ENCODE measurements at regions not wholly inside any gene's neighbourhood (a gene's known extent, or its start where the extent isn't known, plus 50 kb on each side); places are given as distances from the start of the nearest gene placed in this dataset.

DNA sequence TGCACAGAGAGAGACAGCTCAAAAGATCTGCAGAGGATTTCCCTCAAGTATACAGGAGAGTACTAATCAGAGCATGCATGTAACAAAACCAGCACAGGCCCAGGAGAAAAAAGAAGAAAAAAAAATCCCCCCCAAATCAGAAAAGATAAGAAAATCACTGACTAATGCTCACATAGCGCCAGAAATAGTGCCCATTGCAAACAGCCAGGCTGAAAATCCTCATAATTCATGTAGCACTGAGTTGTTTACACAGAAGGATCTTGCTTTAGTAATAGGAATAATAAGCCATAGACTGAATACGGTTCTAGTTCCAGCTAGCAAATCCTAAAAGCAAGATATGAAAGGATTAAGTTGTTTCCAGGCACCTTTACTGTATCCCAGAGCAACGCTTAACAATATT lies 51.8 kb upstream of the MAGEC2 start:
- Histone ChIP-seq H3K4me1 (no peaks in the 10 kb centered on the region), H3K27ac (no peak overlapping the region), H4K20me1 (no peaks in the 10 kb centered on the region), H3K4me2 (no peak overlapping the region), H3K9me3 (replicated peaks in 1 of 11) (peaks cover 4 to 21% (median 6%) of the 10 kb centered on the region in 11 experiments; a peak in 10 of 22 replicates), H3K27me3 (peaks cover 58 to 100% (median 94%) of the 10 kb centered on the region in 11 experiments), H3K9ac (no peak overlapping the region), H3K4me3 (no peak overlapping the region), H3K36me3 (no peaks in the 10 kb centered on the region)
- no peak for TF ChIP-seq Cebpa-rat (IDR thresholded peaks at IDR 0.05)
